Tibial nerve (tissue), 4 donors: ENCODE measurements at regions not wholly inside any gene's neighbourhood (a gene's known extent, or its start where the extent isn't known, plus 50 kb on each side); places are given as distances from the start of the nearest gene placed in this dataset.

ENCODE experiments used
- DNase-seq, 2 donors: peaks; one replicate each; pipeline ENCODE4 v3.0.0-alpha.2; 2019; ENCODE audit warnings: low spot score in 2 of 2
- H3K27ac ChIP-seq, 4 donors: fragments of 200-600 bp; sonication (generic) in 3 of 4; one replicate each; pipeline ENCODE4 v1.5.1; 2017 to 2019; ENCODE audit warnings: mild to moderate bottlenecking in 1 of 4
- H3K27me3 ChIP-seq, 2 donors: fragments of 200-600 bp; sonication (generic) in 1 of 2; one replicate each; pipeline versions ENCODE4 v1.5.1 to v1.6.0; 2017 to 2019
- H3K36me3 ChIP-seq, 3 donors: fragments of 200-600 bp; sonication (generic); one replicate each; pipeline ENCODE4 v1.5.1; 2018 to 2019
- H3K4me1 ChIP-seq, 4 donors: fragments of 200-600 bp; sonication (generic) in 3 of 4; one replicate each; pipeline ENCODE4 v1.5.1; 2017 to 2019
- H3K4me3 ChIP-seq, 4 donors: fragments of 200-600 bp; sonication (generic) in 3 of 4; one replicate each; pipeline ENCODE4 v1.5.1; 2017 to 2019; ENCODE audit warnings: mild to moderate bottlenecking in 1 of 4, moderate library complexity in 1 of 4
- H3K9me3 ChIP-seq, 4 donors: fragments of 200-600 bp; sonication (generic) in 3 of 4; one replicate each; pipeline ENCODE4 v1.5.1; 2017 to 2019
- EP300 ChIP-seq, 2 donors: sonication (generic); formaldehyde crosslinking; IDR thresholded peaks; one replicate each; pipeline ENCODE4 v1.6.1; 2017; ENCODE audit warnings: antibody characterized with exemption in 2 of 2, mild to moderate bottlenecking in 1 of 2
- POLR2A ChIP-seq, 2 donors: fragments of 450-650 bp; IDR thresholded peaks; one replicate each; pipeline ENCODE4 v1.6.1; 2017; ENCODE audit warnings: antibody characterized with exemption in 2 of 2, mild to moderate bottlenecking in 2 of 2, moderate library complexity in 2 of 2
- WGBS, 2 donors: methylation state at CpG; one replicate each; pipeline ENCODE4 v1.1.5; 2018; 5-methylcytosine and 5-hydroxymethylcytosine counted together
- TF ChIP-seq, protein P1 (sequence below), 5 experiments: fragments of 200-600 bp in 3 of 5; fragments of 450-650 bp in 2 of 5; sonication (generic) in 3 of 5; IDR thresholded peaks; one replicate each; pipeline ENCODE4 v1.5.1; 2016 to 2019; ENCODE audit warnings: antibody characterized with exemption in 5 of 5, mild to moderate bottlenecking in 3 of 5, moderate library complexity in 2 of 5

DNA sequence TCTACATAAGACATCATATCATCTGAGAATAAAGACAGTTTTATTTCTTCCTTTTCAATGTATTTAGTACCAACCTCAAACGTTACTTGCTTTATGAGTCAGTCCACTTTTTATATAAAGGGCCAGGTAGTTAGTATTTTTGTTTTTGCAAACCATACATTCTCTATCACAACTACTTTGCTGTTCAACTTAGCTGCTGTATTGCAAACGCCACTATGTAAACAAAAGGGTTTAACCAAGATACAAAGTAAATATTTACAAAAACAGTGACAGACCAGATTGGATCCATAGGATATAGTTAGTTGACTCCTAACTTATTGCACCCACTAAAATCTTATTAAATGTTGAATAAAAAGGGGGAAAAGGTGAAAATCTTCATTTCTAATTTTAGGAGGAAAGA lies 87.7 kb upstream of the FOXG1 start:
- H3K4me3 ChIP-seq, result no peak overlapping the region
- H3K9me3 ChIP-seq, result peaks cover 0 to 1% (median 0%) of the 10 kb centered on the region in 4 donors
- H3K4me1 ChIP-seq, result no peaks in the 10 kb centered on the region
- TF ChIP-seq, protein P1, sequence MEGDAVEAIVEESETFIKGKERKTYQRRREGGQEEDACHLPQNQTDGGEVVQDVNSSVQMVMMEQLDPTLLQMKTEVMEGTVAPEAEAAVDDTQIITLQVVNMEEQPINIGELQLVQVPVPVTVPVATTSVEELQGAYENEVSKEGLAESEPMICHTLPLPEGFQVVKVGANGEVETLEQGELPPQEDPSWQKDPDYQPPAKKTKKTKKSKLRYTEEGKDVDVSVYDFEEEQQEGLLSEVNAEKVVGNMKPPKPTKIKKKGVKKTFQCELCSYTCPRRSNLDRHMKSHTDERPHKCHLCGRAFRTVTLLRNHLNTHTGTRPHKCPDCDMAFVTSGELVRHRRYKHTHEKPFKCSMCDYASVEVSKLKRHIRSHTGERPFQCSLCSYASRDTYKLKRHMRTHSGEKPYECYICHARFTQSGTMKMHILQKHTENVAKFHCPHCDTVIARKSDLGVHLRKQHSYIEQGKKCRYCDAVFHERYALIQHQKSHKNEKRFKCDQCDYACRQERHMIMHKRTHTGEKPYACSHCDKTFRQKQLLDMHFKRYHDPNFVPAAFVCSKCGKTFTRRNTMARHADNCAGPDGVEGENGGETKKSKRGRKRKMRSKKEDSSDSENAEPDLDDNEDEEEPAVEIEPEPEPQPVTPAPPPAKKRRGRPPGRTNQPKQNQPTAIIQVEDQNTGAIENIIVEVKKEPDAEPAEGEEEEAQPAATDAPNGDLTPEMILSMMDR (IDR thresholded peaks at IDR 0.05), result no peak
- TF ChIP-seq POLR2A (IDR thresholded peaks at IDR 0.05) (no peak), EP300 (IDR thresholded peaks at IDR 0.05) (no peak)
- H3K27ac ChIP-seq, result no peak overlapping the region
- WGBS, 2 donors, result 53 to 59% methylated on average over 2 of the region's 2 CpGs
- no peak for DNase-seq
- H3K27me3 ChIP-seq, result no peaks in the 10 kb centered on the region
- no peaks in the 10 kb centered on the region for H3K36me3 ChIP-seq

DNA sequence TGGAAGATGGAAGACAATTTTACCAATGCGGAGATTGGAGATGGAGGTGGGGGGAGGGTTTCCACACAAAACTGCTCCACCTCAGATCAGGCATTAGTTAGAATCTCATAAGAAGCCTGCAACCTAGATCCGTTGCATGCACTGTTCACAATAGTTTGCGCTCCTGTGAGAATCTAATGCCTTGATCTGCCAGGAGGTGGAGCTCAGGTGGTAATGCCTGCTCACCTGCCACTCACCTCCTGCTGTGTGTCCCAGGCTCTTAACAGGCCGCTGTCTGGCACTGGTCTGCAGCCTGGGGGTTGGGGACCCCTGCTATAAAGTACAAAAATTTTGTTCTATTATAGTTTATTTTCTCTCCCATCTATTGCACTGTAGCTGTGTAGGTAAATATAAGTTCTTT lies 84.9 kb upstream of the FOXG1 start:
- 62 to 64% methylated on average over 4 of the region's 4 CpGs for WGBS, 2 donors
- TF ChIP-seq EP300 (IDR thresholded peaks at IDR 0.05) (no peak), POLR2A (IDR thresholded peaks at IDR 0.05) (no peak)
- TF ChIP-seq, protein P1 (IDR thresholded peaks at IDR 0.05), result no peak
- DNase-seq, result no peak

DNA sequence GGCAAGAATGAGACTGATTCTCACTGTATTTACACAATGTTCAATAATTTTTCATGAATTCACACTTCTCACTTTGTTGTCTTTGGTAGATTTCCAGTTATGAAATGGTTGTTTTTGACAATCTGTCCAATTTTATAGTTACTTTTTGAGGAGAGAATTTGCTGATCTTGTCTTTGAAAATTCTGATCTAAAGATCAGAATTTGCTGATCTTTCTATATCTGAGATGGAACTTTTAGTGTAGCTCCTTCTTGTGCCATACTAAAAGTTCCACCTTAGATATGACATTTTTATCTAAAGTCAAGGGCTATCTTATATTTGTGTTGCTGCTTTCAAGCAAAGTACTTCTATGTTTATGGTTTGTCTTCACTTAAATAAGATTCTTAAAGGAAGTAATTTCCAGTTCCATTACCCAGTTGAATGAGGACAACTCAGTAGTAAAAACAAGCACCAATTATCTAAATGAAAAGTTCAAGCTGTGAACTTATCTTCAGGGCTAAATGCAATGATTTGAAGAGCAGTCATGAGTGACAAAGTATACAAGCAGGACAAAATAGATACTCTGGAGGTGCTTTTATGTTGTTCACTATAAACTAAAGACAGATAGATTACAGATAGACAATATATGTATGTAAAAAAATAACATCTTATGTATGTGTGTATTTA lies 76.4 kb upstream of the FOXG1 start:
- TF ChIP-seq, protein P1 (IDR thresholded peaks at IDR 0.05), result no peak
- H3K4me1 ChIP-seq, result no peaks in the 10 kb centered on the region
- H3K27me3 ChIP-seq, result no peaks in the 10 kb centered on the region
- no peak for DNase-seq
- no peak overlapping the region for H3K27ac ChIP-seq
- H3K9me3 ChIP-seq, result no peaks in the 10 kb centered on the region
- no peaks in the 10 kb centered on the region for H3K36me3 ChIP-seq
- no peak overlapping the region for H3K4me3 ChIP-seq

More for the DNA sequence above, 84.9 kb upstream of the FOXG1 start:
- Histone ChIP-seq H3K4me1 (no peaks in the 10 kb centered on the region), H3K27me3 (no peaks in the 10 kb centered on the region), H3K4me3 (no peak overlapping the region), H3K9me3 (peaks cover 0 to 5% (median 0%) of the 10 kb centered on the region in 4 donors), H3K36me3 (no peaks in the 10 kb centered on the region), H3K27ac (no peak overlapping the region)

DNA sequence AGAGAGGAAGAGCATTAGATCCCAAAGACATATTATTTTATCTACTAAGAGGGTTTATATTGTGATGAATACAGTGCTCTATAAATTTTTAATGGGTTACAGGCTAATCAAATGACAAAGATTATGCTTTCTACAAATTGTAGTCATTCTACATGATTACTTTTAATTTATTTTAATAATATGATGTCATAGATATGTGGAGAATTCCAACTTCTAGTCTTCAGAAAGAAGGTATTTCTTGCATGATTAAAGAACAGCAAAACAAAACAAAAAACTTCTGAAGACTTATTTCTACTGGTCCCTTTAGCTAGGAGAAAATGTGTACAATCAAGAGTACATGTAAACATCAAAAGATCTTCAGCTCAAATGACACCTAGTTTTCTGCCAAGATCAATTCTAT lies 71.5 kb upstream of the FOXG1 start:
- Histone ChIP-seq H3K36me3 (no peaks in the 10 kb centered on the region), H3K27ac (no peak overlapping the region), H3K27me3 (no peaks in the 10 kb centered on the region), H3K4me1 (no peaks in the 10 kb centered on the region), H3K4me3 (no peak overlapping the region), H3K9me3 (no peaks in the 10 kb centered on the region)
- TF ChIP-seq, protein P1 (IDR thresholded peaks at IDR 0.05), result no peak
- no peak for TF ChIP-seq POLR2A (IDR thresholded peaks at IDR 0.05)
- no peak for TF ChIP-seq EP300 (IDR thresholded peaks at IDR 0.05)
- no peak for DNase-seq

DNA sequence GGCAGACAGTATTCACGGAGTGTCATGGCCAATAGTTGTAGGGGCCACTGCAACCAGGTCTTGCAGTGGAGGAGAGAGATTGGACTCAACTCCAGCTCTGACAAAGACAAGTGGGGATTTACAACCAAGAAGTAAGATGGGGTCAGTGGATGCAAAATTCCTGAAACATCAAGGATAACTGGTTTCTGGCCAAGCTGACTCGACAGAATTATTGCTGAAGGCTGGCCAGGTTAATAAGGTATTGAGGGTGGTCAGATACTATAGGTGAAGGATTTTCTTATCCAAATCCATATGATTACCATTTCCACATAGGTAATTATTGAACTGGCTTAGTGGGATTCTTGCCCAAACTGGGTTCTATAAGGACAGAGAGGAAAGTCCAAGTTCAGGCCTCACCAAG lies 64.9 kb upstream of the FOXG1 start:
- WGBS, 2 donors, result 88 to 91% methylated on average over 2 of the region's 2 CpGs
- no peaks in the 10 kb centered on the region for H3K27me3 ChIP-seq
- TF ChIP-seq EP300 (IDR thresholded peaks at IDR 0.05) (no peak), POLR2A (IDR thresholded peaks at IDR 0.05) (no peak)
- TF ChIP-seq, protein P1 (IDR thresholded peaks at IDR 0.05), result no peak
- H3K4me1 ChIP-seq, result no peaks in the 10 kb centered on the region
- H3K27ac ChIP-seq, result no peak overlapping the region
- H3K36me3 ChIP-seq, result no peaks in the 10 kb centered on the region
- H3K9me3 ChIP-seq, result no peaks in the 10 kb centered on the region
- no peak overlapping the region for H3K4me3 ChIP-seq
- DNase-seq, result no peak
